HG03575 (cell line): ENCODE measurements at regions not wholly inside any gene's neighbourhood (a gene's known extent, or its start where the extent isn't known, plus 50 kb on each side); places are given as distances from the start of the nearest gene placed in this dataset.
"Not testable (repeated sequence)": the region's sequence is repeated elsewhere in the genome, so short reads cannot be mapped to it uniquely, and the experiment has no call there.

Experiments
- ATAC-seq: cut with Tn5 transposase; IDR thresholded peaks from one replicate; pipeline ENCODE4 v1.9.1; 2021; ENCODE audit not compliant: unreplicated experiment, insufficient number of reproducible peaks, low FRiP score; ENCODE audit errors: extremely low read depth

- ATAC-seq = no peak
These were observed 86.3 kb upstream of the BMP2K start for GRCh38 chr4:78689700-78690323.

GRCh38 chr4:78691334-78691754, 84.8 kb upstream of the BMP2K start:
- ATAC-seq = no peak

DNA sequence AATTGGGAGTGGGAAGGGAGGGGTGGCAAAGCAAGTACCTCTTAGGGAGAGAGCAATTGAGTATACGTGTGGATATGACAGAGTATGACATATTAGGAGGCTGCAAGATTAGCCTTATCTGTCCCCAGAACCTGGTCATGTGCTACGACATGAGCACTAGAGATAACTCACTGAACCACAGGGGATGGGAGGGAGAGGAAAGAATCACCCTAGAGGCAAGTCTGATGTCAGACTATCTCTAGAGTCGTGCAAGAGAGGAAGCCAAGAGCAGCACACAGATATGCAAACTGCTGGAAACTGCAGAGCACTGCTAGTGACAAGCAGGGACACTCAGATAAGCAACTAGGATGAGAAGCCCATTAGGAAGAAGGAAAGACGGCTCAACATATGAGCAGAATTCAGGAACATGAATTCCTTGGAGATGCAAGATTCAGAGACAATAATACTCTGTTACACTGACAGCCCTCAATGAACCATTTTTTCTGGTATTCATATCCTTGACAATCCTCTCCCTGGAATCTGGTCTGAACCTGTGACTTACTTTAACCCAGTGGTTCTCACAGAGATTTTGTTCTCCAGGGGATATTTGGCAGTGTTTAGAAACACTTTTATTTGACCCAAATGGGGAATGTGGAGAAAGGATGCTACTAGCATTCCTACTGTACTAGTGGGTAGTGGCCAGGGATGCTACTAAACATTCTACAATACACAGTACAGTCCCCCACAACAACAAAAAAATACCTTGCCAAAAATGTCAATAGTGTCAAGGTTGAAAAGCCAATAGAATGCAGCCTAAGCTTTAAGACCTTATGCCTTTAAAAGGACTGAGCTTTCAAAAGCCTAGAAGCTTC, 84.0 kb upstream of the BMP2K start:
- ATAC-seq = no peak

GRCh38 chr4:78692822-78693170, 83.4 kb upstream of the BMP2K start:
- ATAC-seq = no peak

GRCh38 chr4:78693777-78694456, 82.2 kb upstream of the BMP2K start:
- ATAC-seq = no peak

DNA sequence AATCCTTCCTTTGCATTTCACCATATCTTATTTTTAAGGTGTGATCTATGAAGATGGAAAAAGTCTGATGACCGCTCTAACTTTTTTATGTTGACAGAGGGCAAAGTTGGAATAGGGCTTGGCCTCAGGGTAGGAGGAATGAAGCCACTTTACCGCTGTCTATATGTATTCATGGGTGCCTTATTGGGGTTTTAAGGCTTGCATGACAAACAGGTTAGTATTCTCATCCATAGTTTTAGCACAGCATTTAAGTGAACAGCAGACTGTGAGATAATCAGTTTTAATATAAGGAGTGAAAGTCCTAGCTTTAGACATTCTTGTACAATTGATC, 81.7 kb upstream of the BMP2K start:
- no peak for ATAC-seq

GRCh38 chr4:78695910-78696309, 80.2 kb upstream of the BMP2K start:
- no peak for ATAC-seq

DNA sequence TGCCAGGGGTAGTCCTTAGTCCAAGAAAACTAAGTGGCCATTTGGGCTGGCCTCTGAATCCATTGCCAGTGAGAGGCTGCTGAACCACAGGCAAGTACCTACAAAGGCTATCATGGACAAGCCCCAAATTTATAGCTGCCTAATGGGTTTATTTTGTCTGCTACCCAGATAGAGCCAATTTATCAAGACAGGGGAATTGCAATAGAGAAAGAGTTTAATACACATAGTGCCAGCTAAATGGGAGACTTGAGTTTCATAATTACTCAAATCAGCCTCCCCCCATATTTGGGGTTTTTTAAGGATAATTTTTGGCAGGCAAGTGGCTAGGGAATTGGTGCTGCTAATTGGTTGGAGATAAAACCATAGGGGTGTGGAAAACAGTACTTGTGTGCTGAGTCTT, 73.1 kb upstream of the BMP2K start:
- no peak for ATAC-seq

DNA sequence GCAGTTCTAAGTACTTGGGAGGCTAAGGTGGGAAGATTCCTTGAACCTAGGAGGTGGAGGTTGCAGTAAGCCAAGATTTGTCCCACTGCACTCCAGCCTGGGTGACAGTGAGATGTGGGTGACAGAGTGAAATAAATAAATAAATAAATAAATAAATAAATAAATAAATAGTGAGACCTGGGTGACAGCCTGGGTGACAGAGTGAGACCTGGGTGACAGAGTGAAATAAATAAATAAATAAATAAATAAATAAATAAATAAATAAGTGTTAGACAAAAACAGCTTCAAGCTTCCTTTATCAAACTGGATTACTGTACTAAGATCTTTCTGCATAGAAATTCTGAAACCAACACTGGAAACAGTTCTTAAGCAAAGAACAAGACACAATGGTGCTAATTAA, 71.8 kb upstream of the BMP2K start:
- no peak for ATAC-seq

DNA sequence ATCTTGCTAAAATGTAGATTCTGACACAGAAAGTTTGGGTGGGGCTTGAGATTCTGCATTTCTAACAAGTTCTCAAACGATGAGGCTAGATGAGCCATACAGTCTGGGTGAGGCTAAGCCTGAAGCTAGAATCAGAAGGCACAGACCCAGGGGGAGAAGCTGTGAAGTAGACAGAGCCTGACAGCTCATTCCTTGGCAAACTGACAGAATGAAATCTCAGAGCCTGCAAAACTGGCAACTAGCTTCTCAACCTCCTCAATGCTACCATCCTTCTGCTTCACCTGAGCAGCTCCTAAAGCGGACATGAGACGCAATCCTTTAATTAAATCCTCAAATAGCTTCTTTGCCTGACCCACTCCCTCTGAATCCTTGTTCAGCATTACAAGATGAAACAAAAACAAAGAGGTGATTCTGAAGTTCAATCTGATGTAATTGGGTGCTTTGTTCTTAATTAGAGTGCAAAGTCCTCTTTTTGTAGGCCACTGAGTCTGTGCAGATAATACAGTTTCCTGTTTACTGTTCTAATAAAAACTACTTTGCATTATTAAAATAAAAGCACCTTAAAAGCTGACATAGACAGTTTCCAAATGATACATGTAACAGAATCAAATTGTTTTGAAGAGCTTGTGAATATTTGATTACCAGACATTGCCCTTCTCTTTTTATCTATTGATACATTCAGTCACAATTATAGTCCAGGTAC, 71.0 kb upstream of the BMP2K start:
- no peak for ATAC-seq

DNA sequence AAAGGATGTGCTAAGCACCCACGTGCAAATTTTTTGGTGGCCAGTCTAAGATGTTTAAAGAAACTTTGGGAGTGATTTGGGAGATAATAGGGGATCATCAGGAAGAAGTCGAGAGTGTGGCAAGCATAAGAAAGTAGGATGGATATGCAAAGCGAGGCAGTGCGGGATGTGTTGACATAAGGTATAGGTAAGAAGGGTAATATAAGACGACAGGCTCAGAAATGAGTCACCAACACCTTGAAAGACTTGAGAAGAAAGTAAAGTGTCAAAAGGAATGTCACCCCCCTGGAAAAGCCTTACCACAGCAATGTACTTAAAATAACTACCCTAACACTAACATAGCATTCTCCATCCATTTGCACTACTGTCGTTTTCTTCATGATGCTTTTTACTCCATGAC, 69.8 kb upstream of the BMP2K start:
- ATAC-seq = no peak

- no peak for ATAC-seq
These were observed 68.9 kb upstream of the BMP2K start for GRCh38 chr4:78707268-78707667.

DNA sequence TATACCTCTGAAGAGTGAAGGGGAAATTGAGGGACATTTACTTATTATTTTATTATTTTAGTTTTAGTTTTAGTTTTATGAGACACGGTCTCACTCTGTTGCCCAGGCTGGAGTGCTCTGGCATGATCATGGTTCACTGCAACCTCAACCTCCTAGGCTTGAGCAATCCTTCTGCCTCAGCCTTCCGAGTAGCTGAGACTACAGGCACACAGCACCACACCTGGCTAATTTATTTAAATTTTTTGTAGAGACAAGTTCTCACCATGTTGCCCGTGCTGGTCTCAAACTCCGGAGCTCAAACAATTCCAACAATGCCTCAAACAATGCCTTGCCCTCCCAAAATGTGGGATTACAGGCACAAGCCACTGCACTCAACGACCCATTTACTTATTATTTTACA, 68.4 kb upstream of the BMP2K start:
- ATAC-seq = no peak

- ATAC-seq = no peak
These were observed 65.6 kb upstream of the BMP2K start for GRCh38 chr4:78710536-78710935.

GRCh38 chr4:78711676-78712075, 64.5 kb upstream of the BMP2K start:
- ATAC-seq = no peak

- not testable (repeated sequence) for ATAC-seq
These were observed 61.6 kb upstream of the BMP2K start for GRCh38 chr4:78714598-78714997.

- not testable (repeated sequence) for ATAC-seq
These were observed 60.8 kb upstream of the BMP2K start for GRCh38 chr4:78715372-78715771.

- not testable (repeated sequence) for ATAC-seq
These were observed 58.4 kb upstream of the BMP2K start for GRCh38 chr4:78717712-78718111.

- ATAC-seq = no peak
These were observed 55.9 kb upstream of the BMP2K start for GRCh38 chr4:78720204-78720603.
